GM23338 (cell line): ENCODE measurements at regions not wholly inside any gene's neighbourhood (a gene's known extent, or its start where the extent isn't known, plus 50 kb on each side); places are given as distances from the start of the nearest gene placed in this dataset.

Experiments used
- ATAC-seq: fragments of 200-7000 bp; cut with Tn5 transposase; 3 replicates; pipeline ENCODE4 v1.9.1; 2020
- DNase-seq: peaks from one replicate; pipeline ENCODE4 v3.0.0-alpha.2; 2015; ENCODE audit warnings: low spot score
- H2AFZ ChIP-seq: fragments of 200-600 bp; sonication (generic); 2 replicates; pipeline ENCODE4 v1.8.0; 2016; ENCODE audit warnings: antibody characterized with exemption, mild to moderate bottlenecking, moderate library complexity
- H3F3A ChIP-seq: fragments of 200-600 bp; sonication (generic); replicated peaks from 2 replicates; pipeline ENCODE4 v1.8.0; 2017; ENCODE audit warnings: antibody characterized with exemption, mixed run types, low read depth
- H3K27ac ChIP-seq: fragments of 200-600 bp; sonication (generic); 2 replicates; pipeline ENCODE4 v1.6.1; 2016; ENCODE audit warnings: low read depth
- H3K27me3 ChIP-seq: fragments of 200-600 bp; sonication (generic); 2 replicates; pipeline ENCODE4 v1.8.0; 2016; ENCODE audit warnings: mild to moderate bottlenecking, mixed run types, moderate library complexity; ENCODE audit not compliant: insufficient read depth
- H3K36me3 ChIP-seq: fragments of 200-600 bp; sonication (generic); 2 replicates; pipeline ENCODE4 v1.8.0; 2016; ENCODE audit warnings: mild to moderate bottlenecking; ENCODE audit not compliant: insufficient read depth
- H3K4me1 ChIP-seq: fragments of 200-600 bp; sonication (generic); 2 replicates; pipeline ENCODE4 v1.8.0; 2016; ENCODE audit warnings: mild to moderate bottlenecking, moderate library complexity; ENCODE audit not compliant: insufficient read depth
- H3K4me2 ChIP-seq: fragments of 200-600 bp; sonication (generic); 2 replicates; pipeline ENCODE4 v1.7.1; 2017; ENCODE audit warnings: mixed run types
- H3K4me3 ChIP-seq: fragments of 200-600 bp; sonication (generic); 2 replicates; pipeline ENCODE4 v1.6.1; 2016; ENCODE audit warnings: mixed run types
- H3K79me2 ChIP-seq: fragments of 200-600 bp; sonication (generic); replicated peaks from 2 replicates; pipeline ENCODE4 v1.8.0; 2017; ENCODE audit warnings: mild to moderate bottlenecking; ENCODE audit not compliant: insufficient read depth
- H3K9me2 ChIP-seq: fragments of 200-600 bp; sonication (generic); 2 replicates; pipeline ENCODE4 v1.8.0; 2017; ENCODE audit not compliant: insufficient read depth
- H4K20me1 ChIP-seq: fragments of 200-600 bp; sonication (generic); replicated peaks from 2 replicates; pipeline ENCODE4 v1.8.0; 2017; ENCODE audit warnings: mild to moderate bottlenecking; ENCODE audit not compliant: insufficient read depth
- H3K27ac Mint-ChIP-seq: 2 replicates; pipeline ENCODE4 v1.8.0; 2020; ENCODE audit warnings: inconsistent platforms, mild to moderate bottlenecking, moderate library complexity, mixed read lengths
- H3K27me3 Mint-ChIP-seq: 3 replicates; pipeline ENCODE4 v1.8.0; 2022; ENCODE audit warnings: low read depth, mild to moderate bottlenecking, moderate library complexity, mixed read lengths, inconsistent platforms; ENCODE audit not compliant: insufficient read depth, poor library complexity
- H3K36me3 Mint-ChIP-seq: 3 replicates; pipeline ENCODE4 v1.8.0; 2021; ENCODE audit warnings: low read depth, mild to moderate bottlenecking, inconsistent platforms, moderate library complexity, mixed read lengths
- H3K4me1 Mint-ChIP-seq: 3 replicates; pipeline ENCODE4 v1.8.0; 2020; ENCODE audit warnings: mild to moderate bottlenecking, inconsistent platforms, mixed read lengths
- H3K4me3 Mint-ChIP-seq: 3 replicates; pipeline ENCODE4 v1.8.0; 2021; ENCODE audit warnings: moderate library complexity, mild to moderate bottlenecking, inconsistent platforms, mixed read lengths
- H3K9me3 Mint-ChIP-seq: 3 replicates; pipeline ENCODE4 v1.8.0; 2020; ENCODE audit warnings: moderate library complexity, mild to moderate bottlenecking, inconsistent platforms, mixed read lengths
- CREB1 ChIP-seq: fragments of 250-450 bp; sonication (Bioruptor Pico); IDR thresholded peaks from 2 replicates; pipeline ENCODE4 v1.5.0; 2020; ENCODE audit warnings: low read depth, mild to moderate bottlenecking, moderate library complexity
- EZH2phosphoT487 ChIP-seq: fragments of 200-600 bp; sonication (generic); IDR thresholded peaks from one replicate; pipeline ENCODE4 v1.8.1; 2018; ENCODE audit warnings: antibody characterized with exemption; ENCODE audit not compliant: unreplicated experiment
- POLR2AphosphoS5 ChIP-seq: IDR thresholded peaks from 2 replicates; pipeline ENCODE4 v1.6.1; 2016; ENCODE audit warnings: antibody characterized with exemption, low read depth
- TF ChIP-seq, protein P1 (sequence below): fragments of 250-450 bp; sonication (Bioruptor Pico); IDR thresholded peaks from 2 replicates; pipeline ENCODE4 v1.5.0; 2020; ENCODE audit warnings: mild to moderate bottlenecking, moderate library complexity
- TF ChIP-seq, protein P2 (sequence below): IDR thresholded peaks from one replicate; pipeline ENCODE4 v1.6.1; 2018; ENCODE audit warnings: antibody characterized with exemption; ENCODE audit not compliant: unreplicated experiment
- TF ChIP-seq, protein P3 (sequence below): IDR thresholded peaks from 2 replicates; pipeline ENCODE4 v1.6.1; 2016; ENCODE audit warnings: antibody characterized with exemption

DNA sequence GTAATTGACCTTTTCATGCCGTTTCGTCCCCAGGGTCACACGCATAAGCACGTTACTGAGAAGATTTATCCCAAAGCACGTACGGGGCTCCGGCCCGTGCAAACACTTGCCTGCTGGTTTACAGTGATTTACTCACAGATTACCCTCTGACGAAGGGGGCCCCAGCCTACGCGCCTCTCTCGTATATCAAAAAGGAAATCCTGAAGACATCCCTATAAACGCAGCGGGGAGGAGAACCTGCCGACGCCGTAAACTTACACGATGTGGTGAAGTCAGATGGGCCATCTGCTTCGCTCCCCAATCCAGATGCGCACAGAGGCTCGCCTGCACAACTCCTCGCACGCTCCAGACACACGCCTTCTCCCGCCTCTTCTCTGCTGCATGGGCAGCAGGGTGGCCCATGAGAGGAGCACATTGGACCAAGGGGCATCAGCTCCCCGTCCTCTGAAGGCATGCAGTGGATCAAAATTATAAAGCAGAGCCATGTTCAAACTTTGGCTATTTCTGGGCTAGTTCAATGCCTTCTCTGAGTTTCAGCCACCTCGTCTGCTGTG is 123.6 kb downstream of the MN1 start (continued):
- TF ChIP-seq, protein P1, sequence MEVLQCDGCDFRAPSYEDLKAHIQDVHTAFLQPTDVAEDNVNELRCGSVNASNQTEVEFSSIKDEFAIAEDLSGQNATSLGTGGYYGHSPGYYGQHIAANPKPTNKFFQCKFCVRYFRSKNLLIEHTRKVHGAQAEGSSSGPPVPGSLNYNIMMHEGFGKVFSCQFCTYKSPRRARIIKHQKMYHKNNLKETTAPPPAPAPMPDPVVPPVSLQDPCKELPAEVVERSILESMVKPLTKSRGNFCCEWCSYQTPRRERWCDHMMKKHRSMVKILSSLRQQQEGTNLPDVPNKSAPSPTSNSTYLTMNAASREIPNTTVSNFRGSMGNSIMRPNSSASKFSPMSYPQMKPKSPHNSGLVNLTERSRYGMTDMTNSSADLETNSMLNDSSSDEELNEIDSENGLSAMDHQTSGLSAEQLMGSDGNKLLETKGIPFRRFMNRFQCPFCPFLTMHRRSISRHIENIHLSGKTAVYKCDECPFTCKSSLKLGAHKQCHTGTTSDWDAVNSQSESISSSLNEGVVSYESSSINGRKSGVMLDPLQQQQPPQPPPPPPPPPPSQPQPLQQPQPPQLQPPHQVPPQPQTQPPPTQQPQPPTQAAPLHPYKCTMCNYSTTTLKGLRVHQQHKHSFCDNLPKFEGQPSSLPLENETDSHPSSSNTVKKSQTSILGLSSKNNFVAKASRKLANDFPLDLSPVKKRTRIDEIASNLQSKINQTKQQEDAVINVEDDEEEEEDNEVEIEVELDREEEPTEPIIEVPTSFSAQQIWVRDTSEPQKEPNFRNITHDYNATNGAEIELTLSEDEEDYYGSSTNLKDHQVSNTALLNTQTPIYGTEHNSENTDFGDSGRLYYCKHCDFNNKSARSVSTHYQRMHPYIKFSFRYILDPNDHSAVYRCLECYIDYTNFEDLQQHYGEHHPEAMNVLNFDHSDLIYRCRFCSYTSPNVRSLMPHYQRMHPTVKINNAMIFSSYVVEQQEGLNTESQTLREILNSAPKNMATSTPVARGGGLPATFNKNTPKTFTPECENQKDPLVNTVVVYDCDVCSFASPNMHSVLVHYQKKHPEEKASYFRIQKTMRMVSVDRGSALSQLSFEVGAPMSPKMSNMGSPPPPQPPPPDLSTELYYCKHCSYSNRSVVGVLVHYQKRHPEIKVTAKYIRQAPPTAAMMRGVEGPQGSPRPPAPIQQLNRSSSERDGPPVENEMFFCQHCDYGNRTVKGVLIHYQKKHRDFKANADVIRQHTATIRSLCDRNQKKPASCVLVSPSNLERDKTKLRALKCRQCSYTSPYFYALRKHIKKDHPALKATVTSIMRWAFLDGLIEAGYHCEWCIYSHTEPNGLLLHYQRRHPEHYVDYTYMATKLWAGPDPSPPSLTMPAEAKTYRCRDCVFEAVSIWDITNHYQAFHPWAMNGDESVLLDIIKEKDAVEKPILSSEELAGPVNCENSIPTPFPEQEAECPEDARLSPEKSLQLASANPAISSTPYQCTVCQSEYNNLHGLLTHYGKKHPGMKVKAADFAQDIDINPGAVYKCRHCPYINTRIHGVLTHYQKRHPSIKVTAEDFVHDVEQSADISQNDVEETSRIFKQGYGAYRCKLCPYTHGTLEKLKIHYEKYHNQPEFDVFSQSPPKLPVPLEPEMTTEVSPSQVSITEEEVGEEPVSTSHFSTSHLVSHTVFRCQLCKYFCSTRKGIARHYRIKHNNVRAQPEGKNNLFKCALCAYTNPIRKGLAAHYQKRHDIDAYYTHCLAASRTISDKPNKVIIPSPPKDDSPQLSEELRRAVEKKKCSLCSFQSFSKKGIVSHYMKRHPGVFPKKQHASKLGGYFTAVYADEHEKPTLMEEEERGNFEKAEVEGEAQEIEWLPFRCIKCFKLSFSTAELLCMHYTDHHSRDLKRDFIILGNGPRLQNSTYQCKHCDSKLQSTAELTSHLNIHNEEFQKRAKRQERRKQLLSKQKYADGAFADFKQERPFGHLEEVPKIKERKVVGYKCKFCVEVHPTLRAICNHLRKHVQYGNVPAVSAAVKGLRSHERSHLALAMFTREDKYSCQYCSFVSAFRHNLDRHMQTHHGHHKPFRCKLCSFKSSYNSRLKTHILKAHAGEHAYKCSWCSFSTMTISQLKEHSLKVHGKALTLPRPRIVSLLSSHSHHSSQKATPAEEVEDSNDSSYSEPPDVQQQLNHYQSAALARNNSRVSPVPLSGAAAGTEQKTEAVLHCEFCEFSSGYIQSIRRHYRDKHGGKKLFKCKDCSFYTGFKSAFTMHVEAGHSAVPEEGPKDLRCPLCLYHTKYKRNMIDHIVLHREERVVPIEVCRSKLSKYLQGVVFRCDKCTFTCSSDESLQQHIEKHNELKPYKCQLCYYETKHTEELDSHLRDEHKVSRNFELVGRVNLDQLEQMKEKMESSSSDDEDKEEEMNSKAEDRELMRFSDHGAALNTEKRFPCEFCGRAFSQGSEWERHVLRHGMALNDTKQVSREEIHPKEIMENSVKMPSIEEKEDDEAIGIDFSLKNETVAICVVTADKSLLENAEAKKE (CRISPR knock-in tag), result no peak
- TF ChIP-seq EZH2phosphoT487 (no peak), POLR2AphosphoS5 (no peak)

DNA sequence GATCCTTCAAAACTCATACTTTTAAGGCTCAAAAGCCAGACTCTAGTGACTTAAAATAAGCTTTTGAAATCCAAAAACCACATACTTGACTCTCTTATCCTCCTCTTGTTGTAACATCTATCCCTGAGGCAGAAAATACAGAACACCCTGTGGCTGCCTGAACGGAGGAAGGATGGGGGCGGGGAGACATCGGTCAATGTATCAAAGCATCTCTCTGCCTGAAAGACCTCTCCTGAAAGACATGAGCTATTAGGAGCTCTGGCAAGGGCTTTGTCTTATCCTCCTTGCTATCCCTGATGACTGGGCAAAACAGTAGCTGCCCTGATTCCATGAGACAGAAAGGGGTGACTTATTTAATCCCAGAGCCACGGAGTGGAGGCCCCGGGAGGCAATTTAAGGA is 122.4 kb downstream of the MN1 start:
- peaks cover 9% of the 10 kb centered on the region for H3K27me3 Mint-ChIP-seq
- TF ChIP-seq, protein P2, sequence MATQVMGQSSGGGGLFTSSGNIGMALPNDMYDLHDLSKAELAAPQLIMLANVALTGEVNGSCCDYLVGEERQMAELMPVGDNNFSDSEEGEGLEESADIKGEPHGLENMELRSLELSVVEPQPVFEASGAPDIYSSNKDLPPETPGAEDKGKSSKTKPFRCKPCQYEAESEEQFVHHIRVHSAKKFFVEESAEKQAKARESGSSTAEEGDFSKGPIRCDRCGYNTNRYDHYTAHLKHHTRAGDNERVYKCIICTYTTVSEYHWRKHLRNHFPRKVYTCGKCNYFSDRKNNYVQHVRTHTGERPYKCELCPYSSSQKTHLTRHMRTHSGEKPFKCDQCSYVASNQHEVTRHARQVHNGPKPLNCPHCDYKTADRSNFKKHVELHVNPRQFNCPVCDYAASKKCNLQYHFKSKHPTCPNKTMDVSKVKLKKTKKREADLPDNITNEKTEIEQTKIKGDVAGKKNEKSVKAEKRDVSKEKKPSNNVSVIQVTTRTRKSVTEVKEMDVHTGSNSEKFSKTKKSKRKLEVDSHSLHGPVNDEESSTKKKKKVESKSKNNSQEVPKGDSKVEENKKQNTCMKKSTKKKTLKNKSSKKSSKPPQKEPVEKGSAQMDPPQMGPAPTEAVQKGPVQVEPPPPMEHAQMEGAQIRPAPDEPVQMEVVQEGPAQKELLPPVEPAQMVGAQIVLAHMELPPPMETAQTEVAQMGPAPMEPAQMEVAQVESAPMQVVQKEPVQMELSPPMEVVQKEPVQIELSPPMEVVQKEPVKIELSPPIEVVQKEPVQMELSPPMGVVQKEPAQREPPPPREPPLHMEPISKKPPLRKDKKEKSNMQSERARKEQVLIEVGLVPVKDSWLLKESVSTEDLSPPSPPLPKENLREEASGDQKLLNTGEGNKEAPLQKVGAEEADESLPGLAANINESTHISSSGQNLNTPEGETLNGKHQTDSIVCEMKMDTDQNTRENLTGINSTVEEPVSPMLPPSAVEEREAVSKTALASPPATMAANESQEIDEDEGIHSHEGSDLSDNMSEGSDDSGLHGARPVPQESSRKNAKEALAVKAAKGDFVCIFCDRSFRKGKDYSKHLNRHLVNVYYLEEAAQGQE, result no peak
- no peak for TF ChIP-seq CREB1 (CRISPR knock-in tag)
- TF ChIP-seq, protein P3, sequence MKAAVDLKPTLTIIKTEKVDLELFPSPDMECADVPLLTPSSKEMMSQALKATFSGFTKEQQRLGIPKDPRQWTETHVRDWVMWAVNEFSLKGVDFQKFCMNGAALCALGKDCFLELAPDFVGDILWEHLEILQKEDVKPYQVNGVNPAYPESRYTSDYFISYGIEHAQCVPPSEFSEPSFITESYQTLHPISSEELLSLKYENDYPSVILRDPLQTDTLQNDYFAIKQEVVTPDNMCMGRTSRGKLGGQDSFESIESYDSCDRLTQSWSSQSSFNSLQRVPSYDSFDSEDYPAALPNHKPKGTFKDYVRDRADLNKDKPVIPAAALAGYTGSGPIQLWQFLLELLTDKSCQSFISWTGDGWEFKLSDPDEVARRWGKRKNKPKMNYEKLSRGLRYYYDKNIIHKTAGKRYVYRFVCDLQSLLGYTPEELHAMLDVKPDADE, result no peak

More for the DNA sequence above, 122.4 kb downstream of the MN1 start:
- Histone ChIP-seq H4K20me1 (peaks cover 6% of the 10 kb centered on the region), H3K4me2 (0 out of 2 replicates have a peak overlapping the region, but pooled peaks have one; percentile 1), H3K9me2 (no peaks in the 10 kb centered on the region), H3F3A (0 out of 2 replicates have a peak, but pooled peaks cover 5% of the 10 kb centered on the region), H2AFZ (no peak overlapping the region), H3K27me3 (no peaks in the 10 kb centered on the region), H3K36me3 (peaks cover 19% of the 10 kb centered on the region), H3K79me2 (peaks cover 16% of the 10 kb centered on the region; the same call in 1 of the 2 replicates), H3K4me1 (peaks cover 38% of the 10 kb centered on the region), H3K27ac (no peak overlapping the region), H3K4me3 (no peak overlapping the region)
- Mint-ChIP-seq H3K27ac (peak overlapping the region; percentile 3; the same call in 1 of the 2 replicates), H3K9me3 (no peaks in the 10 kb centered on the region), H3K4me1 (peaks cover 43% of the 10 kb centered on the region), H3K36me3 (peaks cover 39% of the 10 kb centered on the region), H3K4me3 (no peak overlapping the region)
- no peak for ATAC-seq
- no peak for DNase-seq
